GM13977 (cell line): ENCODE measurements at regions not wholly inside any gene's neighbourhood (a gene's known extent, or its start where the extent isn't known, plus 50 kb on each side); places are given as distances from the start of the nearest gene placed in this dataset.

Experiments used
- DNase-seq: peaks from one replicate; pipeline ENCODE4 v3.0.0; 2012; ENCODE audit warnings: low spot score
- CTCF ChIP-seq: IDR thresholded peaks from 2 replicates; pipeline ENCODE4 v1.5.1; 2012; ENCODE audit warnings: mild to moderate bottlenecking, control low read depth; ENCODE audit not compliant: insufficient read depth; ENCODE audit errors: extremely low read depth, missing control alignments
- in situ Hi-C: fragments of 300-500 bp; cut with MboI; formaldehyde crosslinking; loops from one replicate; pipeline ENCODE4 v1.12.0; 2022; ENCODE audit warnings: low sequenced_read_pairs, low pct_unique_long_range_greater_than_20kb, mixed read lengths, inconsistent platforms; ENCODE audit not compliant: unreplicated experiment

- no peak for DNase-seq
- in situ Hi-C loops = no loop called here
- no peak for TF ChIP-seq CTCF
Observed at GRCh38 chr13:26943748-26944147, 183.2 kb upstream of the GPR12 start.

GRCh38 chr13:26942184-26942583, 181.6 kb upstream of the GPR12 start:
- no peak for TF ChIP-seq CTCF
- no peak for DNase-seq
- in situ Hi-C loops = no loop called here

GRCh38 chr13:26941345-26942174, 181.0 kb upstream of the GPR12 start:
- no peak for TF ChIP-seq CTCF
- DNase-seq = no peak
- in situ Hi-C loops = no loop called here

GRCh38 chr13:26934096-26934495, 173.5 kb upstream of the GPR12 start:
- no peak for TF ChIP-seq CTCF
- DNase-seq = no peak
- in situ Hi-C loops = no loop called here

- DNase-seq = no peak
- in situ Hi-C loops = no loop called here
- no peak for TF ChIP-seq CTCF
Observed at GRCh38 chr13:26932465-26932864, 171.9 kb upstream of the GPR12 start.

- in situ Hi-C loops = no loop called here
Observed at GRCh38 chr13:26929971-26930730, 169.6 kb upstream of the GPR12 start.

More at GRCh38 chr13:26929971-26930730, 169.6 kb upstream of the GPR12 start:
- TF ChIP-seq CTCF = peak; percentile 90
- peak; percentile 76 for DNase-seq
